K562 (cell line): ENCODE measurements at regions not wholly inside any gene's neighbourhood (a gene's known extent, or its start where the extent isn't known, plus 50 kb on each side); places are given as distances from the start of the nearest gene placed in this dataset.

ENCODE experiments used
- CBX2 ChIP-seq: fragments of 200-600 bp; sonication (generic); IDR thresholded peaks from one replicate; pipeline ENCODE4 v1.6.1; 2012; ENCODE audit warnings: mild to moderate bottlenecking, low read length, inconsistent platforms; ENCODE audit not compliant: insufficient read depth, poor library complexity, severe bottlenecking
- IRF9 ChIP-seq: fragments of 450-650 bp; IDR thresholded peaks from 2 replicates; pipeline ENCODE4 v1.6.1; 2016; ENCODE audit warnings: missing biosample characterization, missing genetic modification characterization
- RB1 ChIP-seq: fragments of 450-650 bp; IDR thresholded peaks from 2 replicates; pipeline ENCODE4 v1.6.1; 2017; ENCODE audit warnings: low read depth, mild to moderate bottlenecking
- TF ChIP-seq, protein P1 (sequence below): fragments of 200-600 bp; sonication (generic); IDR thresholded peaks from one replicate; pipeline ENCODE4 v1.6.1; 2012; ENCODE audit warnings: mild to moderate bottlenecking, low read depth, low read length, inconsistent platforms

DNA sequence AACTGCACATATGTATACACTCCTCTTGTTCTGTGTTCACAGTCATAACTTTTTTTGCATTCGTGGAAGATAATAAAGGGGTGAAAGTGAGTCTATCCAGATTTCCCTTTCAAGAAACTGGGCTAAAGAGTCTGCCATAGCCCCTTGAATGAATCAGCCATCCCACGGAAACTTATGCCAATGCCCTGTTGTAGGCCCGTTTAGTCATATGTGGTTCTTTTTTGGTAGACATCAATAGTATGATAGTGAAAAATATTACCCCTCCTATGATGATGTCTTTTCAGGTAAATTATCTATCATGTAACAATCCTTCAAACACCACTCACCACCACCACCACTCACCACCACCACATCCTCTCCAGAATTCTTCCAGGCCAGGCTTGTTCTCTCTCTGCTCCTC lies 99.9 kb upstream of the MYLIP start (continued):
- TF ChIP-seq, protein P1, sequence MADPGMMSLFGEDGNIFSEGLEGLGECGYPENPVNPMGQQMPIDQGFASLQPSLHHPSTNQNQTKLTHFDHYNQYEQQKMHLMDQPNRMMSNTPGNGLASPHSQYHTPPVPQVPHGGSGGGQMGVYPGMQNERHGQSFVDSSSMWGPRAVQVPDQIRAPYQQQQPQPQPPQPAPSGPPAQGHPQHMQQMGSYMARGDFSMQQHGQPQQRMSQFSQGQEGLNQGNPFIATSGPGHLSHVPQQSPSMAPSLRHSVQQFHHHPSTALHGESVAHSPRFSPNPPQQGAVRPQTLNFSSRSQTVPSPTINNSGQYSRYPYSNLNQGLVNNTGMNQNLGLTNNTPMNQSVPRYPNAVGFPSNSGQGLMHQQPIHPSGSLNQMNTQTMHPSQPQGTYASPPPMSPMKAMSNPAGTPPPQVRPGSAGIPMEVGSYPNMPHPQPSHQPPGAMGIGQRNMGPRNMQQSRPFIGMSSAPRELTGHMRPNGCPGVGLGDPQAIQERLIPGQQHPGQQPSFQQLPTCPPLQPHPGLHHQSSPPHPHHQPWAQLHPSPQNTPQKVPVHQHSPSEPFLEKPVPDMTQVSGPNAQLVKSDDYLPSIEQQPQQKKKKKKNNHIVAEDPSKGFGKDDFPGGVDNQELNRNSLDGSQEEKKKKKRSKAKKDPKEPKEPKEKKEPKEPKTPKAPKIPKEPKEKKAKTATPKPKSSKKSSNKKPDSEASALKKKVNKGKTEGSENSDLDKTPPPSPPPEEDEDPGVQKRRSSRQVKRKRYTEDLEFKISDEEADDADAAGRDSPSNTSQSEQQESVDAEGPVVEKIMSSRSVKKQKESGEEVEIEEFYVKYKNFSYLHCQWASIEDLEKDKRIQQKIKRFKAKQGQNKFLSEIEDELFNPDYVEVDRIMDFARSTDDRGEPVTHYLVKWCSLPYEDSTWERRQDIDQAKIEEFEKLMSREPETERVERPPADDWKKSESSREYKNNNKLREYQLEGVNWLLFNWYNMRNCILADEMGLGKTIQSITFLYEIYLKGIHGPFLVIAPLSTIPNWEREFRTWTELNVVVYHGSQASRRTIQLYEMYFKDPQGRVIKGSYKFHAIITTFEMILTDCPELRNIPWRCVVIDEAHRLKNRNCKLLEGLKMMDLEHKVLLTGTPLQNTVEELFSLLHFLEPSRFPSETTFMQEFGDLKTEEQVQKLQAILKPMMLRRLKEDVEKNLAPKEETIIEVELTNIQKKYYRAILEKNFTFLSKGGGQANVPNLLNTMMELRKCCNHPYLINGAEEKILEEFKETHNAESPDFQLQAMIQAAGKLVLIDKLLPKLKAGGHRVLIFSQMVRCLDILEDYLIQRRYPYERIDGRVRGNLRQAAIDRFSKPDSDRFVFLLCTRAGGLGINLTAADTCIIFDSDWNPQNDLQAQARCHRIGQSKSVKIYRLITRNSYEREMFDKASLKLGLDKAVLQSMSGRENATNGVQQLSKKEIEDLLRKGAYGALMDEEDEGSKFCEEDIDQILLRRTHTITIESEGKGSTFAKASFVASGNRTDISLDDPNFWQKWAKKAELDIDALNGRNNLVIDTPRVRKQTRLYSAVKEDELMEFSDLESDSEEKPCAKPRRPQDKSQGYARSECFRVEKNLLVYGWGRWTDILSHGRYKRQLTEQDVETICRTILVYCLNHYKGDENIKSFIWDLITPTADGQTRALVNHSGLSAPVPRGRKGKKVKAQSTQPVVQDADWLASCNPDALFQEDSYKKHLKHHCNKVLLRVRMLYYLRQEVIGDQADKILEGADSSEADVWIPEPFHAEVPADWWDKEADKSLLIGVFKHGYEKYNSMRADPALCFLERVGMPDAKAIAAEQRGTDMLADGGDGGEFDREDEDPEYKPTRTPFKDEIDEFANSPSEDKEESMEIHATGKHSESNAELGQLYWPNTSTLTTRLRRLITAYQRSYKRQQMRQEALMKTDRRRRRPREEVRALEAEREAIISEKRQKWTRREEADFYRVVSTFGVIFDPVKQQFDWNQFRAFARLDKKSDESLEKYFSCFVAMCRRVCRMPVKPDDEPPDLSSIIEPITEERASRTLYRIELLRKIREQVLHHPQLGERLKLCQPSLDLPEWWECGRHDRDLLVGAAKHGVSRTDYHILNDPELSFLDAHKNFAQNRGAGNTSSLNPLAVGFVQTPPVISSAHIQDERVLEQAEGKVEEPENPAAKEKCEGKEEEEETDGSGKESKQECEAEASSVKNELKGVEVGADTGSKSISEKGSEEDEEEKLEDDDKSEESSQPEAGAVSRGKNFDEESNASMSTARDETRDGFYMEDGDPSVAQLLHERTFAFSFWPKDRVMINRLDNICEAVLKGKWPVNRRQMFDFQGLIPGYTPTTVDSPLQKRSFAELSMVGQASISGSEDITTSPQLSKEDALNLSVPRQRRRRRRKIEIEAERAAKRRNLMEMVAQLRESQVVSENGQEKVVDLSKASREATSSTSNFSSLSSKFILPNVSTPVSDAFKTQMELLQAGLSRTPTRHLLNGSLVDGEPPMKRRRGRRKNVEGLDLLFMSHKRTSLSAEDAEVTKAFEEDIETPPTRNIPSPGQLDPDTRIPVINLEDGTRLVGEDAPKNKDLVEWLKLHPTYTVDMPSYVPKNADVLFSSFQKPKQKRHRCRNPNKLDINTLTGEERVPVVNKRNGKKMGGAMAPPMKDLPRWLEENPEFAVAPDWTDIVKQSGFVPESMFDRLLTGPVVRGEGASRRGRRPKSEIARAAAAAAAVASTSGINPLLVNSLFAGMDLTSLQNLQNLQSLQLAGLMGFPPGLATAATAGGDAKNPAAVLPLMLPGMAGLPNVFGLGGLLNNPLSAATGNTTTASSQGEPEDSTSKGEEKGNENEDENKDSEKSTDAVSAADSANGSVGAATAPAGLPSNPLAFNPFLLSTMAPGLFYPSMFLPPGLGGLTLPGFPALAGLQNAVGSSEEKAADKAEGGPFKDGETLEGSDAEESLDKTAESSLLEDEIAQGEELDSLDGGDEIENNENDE = no peak
- no peak for TF ChIP-seq RB1
- TF ChIP-seq CBX2 = no peak
- no peak for TF ChIP-seq IRF9
